Stomach (tissue), 4 donors: ENCODE measurements at regions not wholly inside any gene's neighbourhood (a gene's known extent, or its start where the extent isn't known, plus 50 kb on each side); places are given as distances from the start of the nearest gene placed in this dataset.
"Not testable (repeated sequence)": the region's sequence is repeated elsewhere in the genome, so short reads cannot be mapped to it uniquely, and the experiment has no call there.

ENCODE experiments used
- EP300 ChIP-seq: sonication (generic); formaldehyde crosslinking; IDR thresholded peaks from one replicate; pipeline ENCODE4 v1.6.1; 2017; ENCODE audit warnings: antibody characterized with exemption
- POLR2A ChIP-seq, 4 donors: fragments of 450-650 bp; IDR thresholded peaks; one replicate each; pipeline ENCODE4 v1.6.1; 2016; ENCODE audit warnings: antibody characterized with exemption in 4 of 4, control low read depth in 2 of 4, mild to moderate bottlenecking in 1 of 4, moderate library complexity in 1 of 4
- POLR2AphosphoS5 ChIP-seq, 3 donors: sonication (generic); formaldehyde crosslinking; IDR thresholded peaks; one replicate each; pipeline ENCODE4 v1.6.1; 2016; ENCODE audit warnings: antibody characterized with exemption in 3 of 3

- TF ChIP-seq POLR2A (IDR thresholded peaks at IDR 0.05); EP300; POLR2AphosphoS5 (IDR thresholded peaks at IDR 0.05): not testable (repeated sequence)
These were observed 1085.8 kb downstream of the PCDH9 start for GRCh38 chr13:66144357-66144756.
